SK-N-SH (cell line): ENCODE measurements at regions not wholly inside any gene's neighbourhood (a gene's known extent, or its start where the extent isn't known, plus 50 kb on each side); places are given as distances from the start of the nearest gene placed in this dataset.

Experiments used
- CTCF ChIA-PET: fragments of 300-600, 350-600 bp; formaldehyde crosslinking; extraction: SDS; loops from one replicate; lab custom pipeline; 2021; lab: Yijun Ruan, JAX
- POLR2A ChIA-PET: fragments of 350-600 bp; sonication (Branson Sonifier 250); formaldehyde crosslinking; extraction: SDS; loops from one replicate; lab custom pipeline; 2020; ENCODE audit warnings: antibody characterized with exemption, inconsistent platforms; lab: Yijun Ruan, JAX
- DNase-seq: peaks from one replicate; pipeline ENCODE4 v3.0.0; 2012
- H2AFZ ChIP-seq: fragments of 200-600 bp; sonication (generic); 2 replicates; pipeline ENCODE4 v1.8.1; 2016; ENCODE audit warnings: antibody characterized with exemption, mild to moderate bottlenecking, low read depth
- H3F3A ChIP-seq: fragments of 200-600 bp; sonication (generic); replicated peaks from 2 replicates; pipeline ENCODE3; 2016; ENCODE audit warnings: antibody characterized with exemption, mild to moderate bottlenecking; ENCODE audit not compliant: insufficient read depth
- H3K27ac ChIP-seq, 2 experiments: fragments of 200-500 bp in 1 of 2; fragments of 200-600 bp in 1 of 2; sonication (Bioruptor generic) in 1 of 2; sonication (generic), shearing (Covaris generic) in 1 of 2; 2 replicates each; pipeline versions ENCODE4 v1.5.1 to v1.6.1; 2014 to 2016; ENCODE audit warnings: low read depth in 2 of 2, inconsistent platforms in 1 of 2, low read length in 1 of 2, mild to moderate bottlenecking in 1 of 2, mixed read lengths in 1 of 2
- H3K27me3 ChIP-seq: fragments of 200-600 bp; sonication (generic), shearing (Covaris generic); 2 replicates; pipeline ENCODE4 v1.6.1; 2016; ENCODE audit warnings: mixed run types; ENCODE audit not compliant: insufficient read depth
- H3K36me3 ChIP-seq, 2 experiments: fragments of 200-500 bp in 1 of 2; fragments of 200-600 bp in 1 of 2; sonication (Bioruptor generic) in 1 of 2; sonication (generic) in 1 of 2; replicated peaks in 1 of 2; 2 replicates each; pipeline versions ENCODE3 to v1.5.1; 2014 to 2016; ENCODE audit warnings: low read length in 1 of 2, mild to moderate bottlenecking in 1 of 2; ENCODE audit not compliant: insufficient read depth in 2 of 2, control insufficient read depth in 1 of 2
- H3K4me1 ChIP-seq, 2 experiments: fragments of 200-500 bp in 1 of 2; fragments of 200-600 bp in 1 of 2; sonication (Bioruptor generic) in 1 of 2; sonication (generic), shearing (Covaris generic) in 1 of 2; 2 replicates each; pipeline versions ENCODE4 v1.5.1 to v1.6.1; 2014 to 2016; ENCODE audit warnings: low read depth in 1 of 2, low read length in 1 of 2, mixed run types in 1 of 2; ENCODE audit not compliant: insufficient read depth in 2 of 2, control insufficient read depth in 1 of 2
- H3K4me2 ChIP-seq: fragments of 200-600 bp; sonication (generic), shearing (Covaris generic); 2 replicates; pipeline ENCODE4 v1.6.1; 2017; ENCODE audit warnings: mixed run types
- H3K4me3 ChIP-seq, 2 experiments: fragments of 200-500 bp in 1 of 2; fragments of 200-600 bp in 1 of 2; sonication (Bioruptor generic) in 1 of 2; sonication (generic), shearing (Covaris generic) in 1 of 2; 2 replicates each; pipeline versions ENCODE4 v1.5.1 to v1.8.1; 2014 to 2016; ENCODE audit warnings: low read depth in 2 of 2, inconsistent platforms in 1 of 2, low read length in 1 of 2, mild to moderate bottlenecking in 1 of 2, mixed read lengths in 1 of 2, moderate library complexity in 1 of 2
- H3K79me2 ChIP-seq: fragments of 200-600 bp; sonication (generic); 2 replicates; pipeline ENCODE4 v1.8.1; 2017; ENCODE audit warnings: mild to moderate bottlenecking; ENCODE audit not compliant: insufficient read depth
- H3K9ac ChIP-seq: fragments of 200-600 bp; sonication (generic); 2 replicates; pipeline ENCODE4 v1.6.1; 2017; ENCODE audit warnings: mixed run types
- H3K9me2 ChIP-seq: fragments of 200-600 bp; sonication (generic); 2 replicates; pipeline ENCODE4 v1.6.1; 2017; ENCODE audit warnings: mixed run types
- H3K9me3 ChIP-seq: fragments of 200-600 bp; sonication (generic); 2 replicates; pipeline ENCODE4 v1.6.1; 2017; ENCODE audit warnings: mixed run types, mild to moderate bottlenecking, moderate library complexity
- H4K20me1 ChIP-seq: fragments of 200-600 bp; sonication (generic); 2 replicates; pipeline ENCODE4 v1.6.1; 2017; ENCODE audit warnings: mild to moderate bottlenecking, mixed run types; ENCODE audit not compliant: insufficient read depth
- EP300 ChIP-seq, 2 experiments: IDR thresholded peaks; 2 replicates each; pipeline versions ENCODE4 v1.4.0 to v1.6.1; 2012; ENCODE audit warnings: borderline replicate concordance in 1 of 2, low read depth in 1 of 2, low read length in 1 of 2
- EZH2phosphoT487 ChIP-seq: fragments of 200-600 bp; sonication (generic); IDR thresholded peaks from 2 replicates; pipeline ENCODE4 v1.6.1; 2017; ENCODE audit warnings: low read depth, mixed run types, mild to moderate bottlenecking, antibody characterized with exemption, moderate library complexity, borderline replicate concordance
- GATA2 ChIP-seq: sonication (generic); formaldehyde crosslinking; IDR thresholded peaks from 2 replicates; pipeline ENCODE4 v1.5.0; 2020; ENCODE audit warnings: mild to moderate bottlenecking, missing genetic modification reagents
- JUND ChIP-seq: IDR thresholded peaks from 2 replicates; pipeline ENCODE4 v1.4.0; 2012
- NRF1 ChIP-seq: IDR thresholded peaks from 2 replicates; pipeline ENCODE4 v1.6.1; 2012; ENCODE audit warnings: low read depth, mild to moderate bottlenecking, low read length
- POLR2AphosphoS5 ChIP-seq: IDR thresholded peaks from 2 replicates; pipeline ENCODE4 v1.6.1; 2012; ENCODE audit warnings: low read depth, low read length
- RAD21 ChIP-seq: IDR thresholded peaks from 2 replicates; pipeline ENCODE4 v1.6.1; 2012; ENCODE audit warnings: mild to moderate bottlenecking, low read length
- RCOR1 ChIP-seq: fragments of 150-350 bp; IDR thresholded peaks from 2 replicates; pipeline ENCODE4 v1.6.1; 2017; ENCODE audit warnings: antibody characterized with exemption, low read length
- REST ChIP-seq: IDR thresholded peaks from 2 replicates; pipeline ENCODE4 v1.6.1; 2012; ENCODE audit warnings: mild to moderate bottlenecking, low read depth, low read length, moderate library complexity
- RXRA ChIP-seq: IDR thresholded peaks from 2 replicates; pipeline ENCODE4 v1.4.0; 2012; ENCODE audit warnings: low read depth, mild to moderate bottlenecking, borderline replicate concordance
- SMC3 ChIP-seq: IDR thresholded peaks from 2 replicates; pipeline ENCODE4 v1.6.1; 2012; ENCODE audit warnings: low read depth, low read length, improper control_type of control experiment
- TAF1 ChIP-seq: IDR thresholded peaks from 2 replicates; pipeline ENCODE4 v1.6.1; 2012; ENCODE audit warnings: low read depth, mild to moderate bottlenecking, low read length, moderate library complexity, borderline replicate concordance
- TCF12 ChIP-seq: IDR thresholded peaks from 2 replicates; pipeline ENCODE4 v1.4.0; 2012
- TEAD4 ChIP-seq: IDR thresholded peaks from 2 replicates; pipeline ENCODE4 v1.4.0; 2012; ENCODE audit warnings: mild to moderate bottlenecking, borderline replicate concordance; ENCODE audit not compliant: insufficient read depth
- ZBTB33 ChIP-seq: IDR thresholded peaks from 2 replicates; pipeline ENCODE4 v1.4.0; 2012; ENCODE audit warnings: low read depth, borderline replicate concordance
- WGBS: methylation state at CpG from one replicate; pipeline ENCODE4 v1.1.6; 2017; ENCODE audit warnings: low lambda C conversion rate; 5-methylcytosine and 5-hydroxymethylcytosine counted together

GRCh38 chr6:122128445-122128844 is 271.0 kb upstream of the HSF2 start:
- Histone ChIP-seq H4K20me1 (no peaks in the 10 kb centered on the region), H3K27me3 (no peaks in the 10 kb centered on the region), H3K4me1 (no peaks in the 10 kb centered on the region), H3K9ac (no peak overlapping the region), H3K9me3 (no peaks in the 10 kb centered on the region), H3K9me2 (no peaks in the 10 kb centered on the region), H3K27ac (no peak overlapping the region), H3K4me3 (no peak overlapping the region), H3K79me2 (no peaks in the 10 kb centered on the region), H3K36me3 (no peaks in the 10 kb centered on the region), H2AFZ (no peak overlapping the region), H3K4me2 (no peak overlapping the region), H3F3A (no peaks in the 10 kb centered on the region)
- CTCF ChIA-PET, result no interaction called here
- no peak for TF ChIP-seq TCF12
- no peak for TF ChIP-seq REST
- TF ChIP-seq EP300 (IDR thresholded peaks at IDR 0.05; ENCODE audit: borderline replicate concordance in 1 of 2, low read depth in 1 of 2, low read length in 1 of 2), result no peak
- TF ChIP-seq GATA2 (CRISPR knock-in tag), result no peak
- no peak for TF ChIP-seq RXRA
- TF ChIP-seq JUND, result no peak
- no peak for TF ChIP-seq TEAD4
- TF ChIP-seq ZBTB33, result no peak
- TF ChIP-seq POLR2AphosphoS5, result no peak
- POLR2A ChIA-PET, result no interaction called here
- no peak for DNase-seq
- 17% methylated on average over 1 of the region's 1 CpG for WGBS

- no peak for DNase-seq
- H3K4me2 ChIP-seq, result no peak overlapping the region
- POLR2A ChIA-PET, result no interaction called here
- TF ChIP-seq SMC3, result no peak
- TF ChIP-seq TCF12, result no peak
- TF ChIP-seq TAF1, result no peak
- no peak for TF ChIP-seq NRF1
- no peak for TF ChIP-seq EZH2phosphoT487
- no peak for TF ChIP-seq TEAD4
- TF ChIP-seq RCOR1, result no peak
- no peak for TF ChIP-seq RAD21
- TF ChIP-seq, all 33 proteins: peak for 0
- H3F3A ChIP-seq, result no peaks in the 10 kb centered on the region
- H4K20me1 ChIP-seq, result no peaks in the 10 kb centered on the region
- no peaks in the 10 kb centered on the region for H3K27me3 ChIP-seq
- no peaks in the 10 kb centered on the region for H3K9me2 ChIP-seq
- H3K27ac ChIP-seq, result no peak overlapping the region
- no peak overlapping the region for H3K9ac ChIP-seq
- no peaks in the 10 kb centered on the region for H3K79me2 ChIP-seq
- no peaks in the 10 kb centered on the region for H3K36me3 ChIP-seq
- H2AFZ ChIP-seq, result no peak overlapping the region
- CTCF ChIA-PET, result no interaction called here
- WGBS, result 40% methylated on average over 1 of the region's 1 CpG
- H3K9me3 ChIP-seq, result no peaks in the 10 kb centered on the region
- no peaks in the 10 kb centered on the region for H3K4me1 ChIP-seq
- H3K4me3 ChIP-seq, result no peak overlapping the region
Observed at GRCh38 chr6:122129313-122130025, 270.0 kb upstream of the HSF2 start.
